GM21529 (cell line): ENCODE measurements at regions not wholly inside any gene's neighbourhood (a gene's known extent, or its start where the extent isn't known, plus 50 kb on each side); places are given as distances from the start of the nearest gene placed in this dataset.

ENCODE experiments used
- ATAC-seq: cut with Tn5 transposase; IDR thresholded peaks from one replicate; pipeline ENCODE4 v1.9.1; 2021; ENCODE audit not compliant: unreplicated experiment

DNA sequence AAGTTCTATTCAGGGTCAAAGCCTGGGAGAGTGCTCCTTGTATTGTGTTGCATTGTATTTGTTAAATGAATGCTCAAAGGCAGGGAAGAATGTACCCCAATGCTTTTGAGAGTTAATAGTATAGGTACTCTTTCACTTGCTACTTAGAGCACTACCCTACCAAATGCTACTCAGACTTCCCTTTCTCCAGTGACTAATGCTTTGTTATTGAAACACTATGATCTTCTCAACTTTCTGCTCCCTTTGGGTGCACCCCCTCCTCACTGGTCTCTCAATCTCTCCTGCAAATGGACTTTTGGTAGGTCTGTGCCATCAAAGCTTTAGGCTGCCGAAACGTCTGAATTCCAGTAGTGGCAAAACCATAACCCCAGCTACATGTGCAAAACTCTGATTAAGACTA lies 177.7 kb upstream of the AHR start:
- ATAC-seq: no peak

DNA sequence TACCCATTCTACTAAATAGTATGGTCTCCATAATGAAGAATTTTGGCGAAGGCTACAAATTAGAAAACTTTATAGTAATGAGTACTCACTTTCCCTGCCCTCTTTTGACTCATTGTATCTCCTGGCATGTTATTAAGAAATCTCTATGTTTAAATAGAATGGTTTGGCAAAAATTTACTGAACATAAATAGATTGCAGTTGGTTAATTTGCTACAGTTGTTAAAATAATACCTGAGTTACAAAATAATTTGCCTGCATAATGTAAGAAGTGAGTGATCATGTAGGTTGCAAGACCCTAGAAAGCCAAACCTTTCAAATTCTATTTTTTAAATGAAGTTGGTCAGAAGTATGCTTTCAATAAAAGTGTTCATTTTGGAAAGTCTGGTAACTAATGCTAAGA lies 176.8 kb upstream of the AHR start:
- ATAC-seq: no peak

DNA sequence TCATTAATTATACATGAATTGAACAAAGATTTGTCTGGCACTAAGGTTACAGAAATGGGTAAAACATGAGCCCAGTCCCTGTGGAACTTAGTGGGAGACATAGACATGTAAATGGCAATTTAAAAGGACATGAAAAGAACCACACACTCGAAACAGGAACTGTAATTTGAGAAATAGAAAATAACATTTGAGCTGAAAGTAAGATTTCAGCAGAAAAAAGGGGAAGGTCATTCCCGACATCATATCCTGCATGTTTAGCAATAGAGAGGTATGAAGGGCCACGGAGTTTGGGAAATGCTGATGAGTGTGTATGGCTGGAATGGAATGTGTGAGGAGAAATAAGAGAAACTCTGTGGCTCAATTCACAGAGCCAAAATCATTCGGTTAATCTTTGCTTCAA lies 175.4 kb upstream of the AHR start:
- ATAC-seq: peak; percentile 46

DNA sequence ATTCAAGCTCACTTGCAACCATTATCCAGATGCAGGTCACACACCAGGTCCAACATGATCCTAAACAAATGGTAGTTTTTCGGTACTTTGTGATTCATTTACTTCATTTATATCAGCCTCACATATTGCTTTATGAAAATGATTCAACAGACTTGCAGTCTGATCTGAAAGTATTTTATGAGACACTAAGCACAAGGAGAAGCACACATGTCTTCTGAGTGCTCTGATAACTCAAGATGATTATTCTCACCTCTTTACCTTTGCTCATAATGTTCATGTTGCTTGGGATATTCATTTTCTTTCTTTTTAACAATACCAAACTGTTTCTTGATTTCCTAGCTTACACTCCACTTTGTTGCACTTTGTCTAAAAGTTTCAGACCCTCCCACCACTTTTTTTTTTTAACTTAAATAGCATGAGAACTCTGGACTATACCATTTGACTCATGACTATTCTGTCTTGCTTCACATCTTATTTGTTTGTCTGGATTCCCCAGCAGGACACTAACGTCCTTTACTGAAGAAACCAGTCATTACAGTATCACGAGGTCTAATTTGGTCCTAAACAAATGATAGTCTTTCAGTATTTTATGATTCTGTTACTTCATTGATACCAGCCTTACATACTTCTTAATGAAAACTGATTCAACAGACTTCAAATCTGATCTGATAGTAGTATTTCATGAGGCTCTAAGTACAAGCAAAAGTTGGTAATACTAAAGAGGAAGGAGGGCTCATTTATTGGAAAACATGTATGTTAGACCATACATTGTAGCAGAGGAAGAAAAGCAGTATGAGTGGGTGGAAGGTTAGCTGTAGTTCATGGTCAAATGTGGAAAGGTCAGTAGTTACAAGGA lies 171.8 kb upstream of the AHR start:
- ATAC-seq: peak; percentile 80

DNA sequence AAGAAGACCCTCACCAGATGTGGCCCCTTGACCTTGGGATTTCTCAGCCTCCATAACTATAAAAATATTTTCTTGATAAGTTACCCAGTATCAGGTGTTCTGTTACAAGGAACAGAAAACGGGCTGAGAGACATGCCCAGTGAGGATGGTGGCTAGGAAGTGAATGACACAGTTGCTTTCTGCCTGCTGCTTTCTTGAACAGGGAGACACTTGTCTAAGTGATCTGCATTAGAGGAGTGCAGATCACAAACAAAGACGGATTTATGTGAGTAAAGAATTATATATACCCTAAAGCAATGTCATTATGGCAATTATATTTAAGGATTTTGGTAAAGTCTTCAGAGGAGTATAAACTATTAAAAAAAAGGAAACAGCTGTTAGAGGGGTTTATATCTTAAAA lies 169.2 kb upstream of the AHR start:
- ATAC-seq: no peak

DNA sequence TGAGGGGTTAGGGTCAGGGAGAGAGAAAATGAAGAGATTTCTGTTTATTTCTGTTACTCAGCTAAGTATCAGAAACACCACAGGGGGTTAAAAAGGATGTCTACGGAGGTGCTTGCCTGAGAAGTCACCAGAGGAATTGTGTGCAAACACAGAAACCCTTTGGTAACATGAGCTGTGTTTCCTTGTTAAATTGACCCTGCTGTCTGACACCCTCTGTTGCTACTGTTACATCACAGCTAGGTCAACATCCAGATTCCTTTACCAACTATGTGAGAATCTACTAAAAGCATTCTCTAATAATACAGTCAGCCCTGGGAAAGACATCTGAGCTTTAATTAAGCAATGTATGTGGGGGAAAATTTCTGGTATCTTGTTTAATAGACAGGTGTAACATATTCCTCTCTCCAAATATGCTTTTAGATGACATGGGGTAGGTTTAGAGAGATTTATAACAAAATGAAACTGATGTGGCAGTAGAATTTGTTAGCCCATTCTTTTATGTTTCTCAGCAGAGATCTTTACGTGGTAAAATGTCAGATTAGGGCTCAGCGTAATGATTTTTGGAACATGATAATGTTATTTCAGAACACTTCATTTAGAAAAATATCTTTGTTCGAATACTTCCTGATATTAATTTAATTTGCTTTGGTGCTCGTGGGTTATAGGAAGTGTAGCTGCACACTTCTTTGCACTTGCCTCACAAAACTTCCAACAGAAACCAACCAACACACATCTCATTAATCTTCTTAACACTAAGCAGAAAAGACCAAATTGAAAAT lies 168.0 kb upstream of the AHR start:
- ATAC-seq: no peak

DNA sequence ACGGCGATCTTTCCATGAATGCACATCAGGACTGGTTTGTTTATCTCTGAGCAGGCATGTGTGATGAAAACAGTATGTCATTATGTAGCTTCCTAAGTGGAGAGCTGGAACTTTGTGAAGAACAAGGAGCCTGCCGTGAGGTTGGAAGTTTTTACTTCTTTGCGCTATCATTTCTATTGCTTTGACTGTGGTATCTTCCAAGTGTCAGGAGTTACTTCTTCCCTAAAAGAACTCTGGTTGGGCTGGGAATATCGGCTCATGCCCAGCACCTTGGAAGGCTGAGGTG lies 167.4 kb upstream of the AHR start:
- no peak for ATAC-seq

DNA sequence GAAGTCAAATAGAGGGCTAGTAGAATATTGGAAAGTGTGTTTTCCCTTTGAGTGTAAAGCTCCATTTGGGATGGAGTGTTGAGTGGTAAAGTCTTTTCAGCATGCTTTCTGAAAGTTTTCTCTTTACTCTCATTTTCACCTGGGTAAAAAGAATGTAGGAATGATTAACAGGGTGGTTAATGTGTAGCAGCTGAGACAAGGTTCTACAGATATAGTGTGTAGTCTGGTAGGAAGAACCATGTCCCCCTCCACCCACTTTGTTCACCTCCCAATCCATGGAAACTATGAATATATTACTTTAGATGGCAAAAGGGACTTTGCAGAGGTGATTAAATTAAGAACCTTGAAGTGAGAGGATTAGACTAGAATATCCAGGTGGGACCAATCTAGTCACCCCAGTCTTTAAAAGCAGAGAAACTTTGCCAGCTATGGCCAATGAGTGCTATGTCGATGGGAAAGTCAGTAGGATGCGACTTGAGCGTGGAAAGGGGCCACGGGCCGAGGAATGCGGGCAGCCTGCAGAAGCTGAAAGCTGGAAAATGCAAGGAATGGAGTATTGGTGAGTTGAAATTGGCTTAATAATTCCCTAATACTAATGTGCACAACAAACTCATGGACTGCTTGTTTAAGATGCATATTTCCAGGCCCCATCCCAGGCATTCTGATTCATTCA lies 166.3 kb upstream of the AHR start:
- no peak for ATAC-seq

DNA sequence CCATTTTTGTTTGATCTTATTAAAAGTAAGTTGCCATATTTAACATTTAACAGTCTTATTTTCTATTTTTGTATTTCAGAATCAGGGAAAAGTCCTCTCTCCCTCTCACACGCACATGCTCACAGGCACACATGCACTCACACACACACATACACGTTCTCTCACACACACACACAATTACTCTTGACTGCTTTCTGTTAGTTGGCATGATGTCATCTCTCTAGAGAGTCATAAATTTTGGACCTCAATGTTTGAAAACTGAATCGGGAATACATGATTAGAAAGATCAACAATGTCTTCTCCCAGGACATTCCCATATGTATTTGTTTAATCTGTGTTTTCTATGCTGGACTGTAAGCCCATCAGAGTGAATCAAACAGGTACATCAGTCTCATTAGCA lies 165.7 kb upstream of the AHR start:
- ATAC-seq: no peak

DNA sequence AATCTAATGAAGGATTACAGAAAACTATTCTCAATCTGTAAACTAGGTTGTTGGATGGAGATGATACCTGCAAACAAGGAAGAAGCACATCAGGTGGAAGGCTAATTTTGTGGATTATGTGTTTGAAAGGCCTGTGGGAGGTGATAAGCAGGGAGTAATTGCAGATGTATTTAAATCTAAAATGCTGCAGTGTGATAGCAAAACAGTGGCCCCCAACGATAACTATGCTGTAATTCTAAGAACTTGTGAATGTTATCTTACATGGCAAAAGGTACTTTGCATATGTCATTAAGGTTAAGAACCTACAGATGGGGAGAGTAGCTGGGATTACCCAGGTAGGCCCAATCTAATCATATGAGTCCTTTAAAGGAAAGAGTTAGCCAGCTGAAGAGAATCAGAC lies 164.5 kb upstream of the AHR start:
- no peak for ATAC-seq

DNA sequence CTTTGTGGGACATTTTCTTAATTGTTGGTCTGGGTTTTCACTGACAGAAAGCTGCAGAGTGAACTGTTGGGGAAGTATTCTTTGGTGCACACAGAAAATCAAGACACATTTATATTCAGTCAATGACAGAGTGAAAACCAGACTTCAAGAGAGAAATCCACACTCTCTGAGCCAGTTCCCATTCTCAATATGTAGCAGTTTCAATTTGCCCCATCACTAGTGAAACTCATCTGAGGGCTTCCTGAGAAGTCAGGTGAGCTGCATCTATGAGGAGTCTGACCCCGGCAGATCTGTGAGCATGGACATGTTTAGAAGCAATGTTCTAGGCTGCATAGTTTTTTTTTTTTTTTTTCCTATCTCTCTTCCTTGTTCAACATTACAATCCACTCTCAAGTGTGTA lies 163.7 kb upstream of the AHR start:
- ATAC-seq: peak; percentile 95

DNA sequence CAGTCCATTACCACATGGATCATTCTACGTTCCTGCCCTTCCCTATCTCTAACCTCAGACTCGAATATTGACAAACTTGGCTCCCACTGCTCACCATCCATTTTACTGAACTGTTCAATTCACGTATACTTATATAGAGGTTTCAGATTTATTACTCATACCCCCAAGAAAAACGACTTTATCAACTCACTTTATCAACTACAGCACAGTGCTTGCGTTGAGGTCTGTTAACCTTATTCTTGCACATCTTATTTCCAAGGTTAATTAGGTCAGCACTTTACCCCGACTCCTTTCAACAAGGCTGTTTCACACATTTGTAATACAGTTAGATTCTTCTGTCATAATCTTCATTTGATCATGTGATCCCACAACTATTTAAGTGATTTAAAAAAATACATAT lies 162.3 kb upstream of the AHR start:
- ATAC-seq: no peak

DNA sequence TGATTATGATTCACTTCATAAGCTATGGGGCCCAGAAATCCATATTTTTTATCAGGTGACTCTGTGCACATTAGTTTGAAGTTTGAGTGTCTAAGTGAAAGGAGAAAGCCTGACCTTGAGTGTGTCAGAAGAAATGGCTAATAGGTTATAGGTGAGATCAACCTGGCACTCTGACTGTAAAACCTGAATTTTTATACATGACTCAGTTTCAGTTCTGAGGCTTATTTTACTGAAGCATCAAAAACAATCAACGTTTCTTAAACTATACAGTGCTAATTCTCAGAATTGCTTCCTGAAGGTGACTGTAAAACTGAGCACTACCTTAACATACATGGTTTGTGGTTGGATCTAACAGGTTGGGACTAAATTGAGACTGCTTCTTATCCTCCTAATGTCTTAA lies 159.4 kb upstream of the AHR start:
- no peak for ATAC-seq

DNA sequence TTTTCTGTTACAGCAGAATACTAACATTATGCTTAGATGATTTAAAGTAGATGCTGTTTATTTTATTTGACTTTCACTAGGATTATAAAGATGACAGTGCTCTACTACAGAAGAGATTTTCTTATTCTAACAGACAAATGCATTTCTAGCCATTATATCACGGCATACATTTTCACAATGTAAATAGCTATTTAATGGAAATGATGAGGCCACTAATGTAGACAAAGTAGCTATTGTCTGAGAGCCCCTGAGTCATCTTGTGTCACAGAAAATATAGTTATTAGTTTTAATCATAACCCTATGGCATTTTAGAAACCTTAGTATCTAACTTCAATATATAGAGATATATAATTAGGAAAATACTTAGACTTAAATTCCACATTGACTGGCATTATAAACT lies 158.0 kb upstream of the AHR start:
- no peak for ATAC-seq

DNA sequence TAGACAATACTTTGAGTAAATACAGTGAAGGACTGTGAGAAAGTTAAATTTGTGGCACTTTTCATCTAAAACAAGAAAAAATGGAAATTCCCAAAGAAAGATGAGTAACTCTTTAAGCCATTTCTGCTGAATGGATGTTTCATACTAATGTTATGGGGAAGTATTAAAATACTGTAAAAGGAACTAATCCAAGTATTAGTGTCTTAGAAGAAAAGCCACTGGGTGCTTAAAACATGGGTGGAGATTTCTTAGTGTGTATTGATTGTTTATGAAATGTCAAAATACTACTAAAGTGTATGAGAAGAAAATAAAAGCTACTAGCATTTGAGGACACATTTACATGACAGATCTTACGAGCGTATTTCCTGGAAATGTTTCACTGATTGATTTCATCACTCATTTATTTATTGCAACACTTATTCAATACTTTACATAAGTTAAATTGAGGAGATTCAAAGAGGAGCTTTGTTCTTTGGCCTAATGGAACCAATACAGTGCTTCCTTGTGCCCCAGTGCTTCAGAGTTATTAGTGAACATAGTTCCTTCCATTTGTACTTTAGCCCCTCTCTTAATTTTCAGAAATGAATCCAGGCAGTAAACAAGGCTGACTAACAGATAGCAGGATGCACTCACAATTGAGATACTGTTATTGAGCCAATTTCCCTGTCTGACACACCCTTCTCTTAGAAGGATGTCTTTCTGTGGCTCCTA lies 155.5 kb upstream of the AHR start:
- ATAC-seq: no peak

DNA sequence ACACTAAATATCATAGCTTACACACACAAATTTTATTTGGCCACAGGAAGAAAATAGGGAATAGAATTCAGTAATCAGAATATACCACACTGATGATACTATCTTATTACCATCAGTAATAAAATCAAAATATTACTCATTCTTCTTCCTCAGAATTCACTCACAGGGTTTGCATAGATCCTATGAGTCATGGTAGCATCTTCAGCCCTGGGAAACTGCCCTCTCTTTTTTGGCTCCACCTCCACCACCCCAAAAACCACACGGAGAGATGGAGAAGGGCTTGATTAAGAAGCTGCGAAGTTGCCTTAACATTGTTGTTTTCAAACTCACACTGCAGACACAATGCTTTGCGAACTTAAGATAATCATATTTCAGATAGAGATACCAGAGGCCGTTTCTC lies 154.1 kb upstream of the AHR start:
- ATAC-seq: no peak

DNA sequence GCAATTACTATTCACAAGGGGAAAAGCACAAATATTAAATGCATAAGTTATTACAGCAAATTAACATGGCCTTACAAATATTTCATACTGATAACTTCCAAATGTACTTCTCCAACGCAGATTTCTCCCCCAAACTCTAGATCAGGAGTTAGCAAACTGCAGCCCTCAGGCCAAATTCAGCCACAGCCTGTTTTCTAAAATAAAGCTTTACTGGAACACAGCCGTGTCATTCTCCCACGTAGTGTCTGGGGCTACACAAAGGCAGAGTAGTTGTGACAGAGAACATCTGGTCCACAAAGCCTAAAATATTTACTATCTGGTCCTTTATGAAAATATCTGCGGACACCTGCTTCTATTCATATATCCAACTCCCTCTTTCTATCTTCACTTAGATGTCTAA lies 151.8 kb upstream of the AHR start:
- no peak for ATAC-seq

DNA sequence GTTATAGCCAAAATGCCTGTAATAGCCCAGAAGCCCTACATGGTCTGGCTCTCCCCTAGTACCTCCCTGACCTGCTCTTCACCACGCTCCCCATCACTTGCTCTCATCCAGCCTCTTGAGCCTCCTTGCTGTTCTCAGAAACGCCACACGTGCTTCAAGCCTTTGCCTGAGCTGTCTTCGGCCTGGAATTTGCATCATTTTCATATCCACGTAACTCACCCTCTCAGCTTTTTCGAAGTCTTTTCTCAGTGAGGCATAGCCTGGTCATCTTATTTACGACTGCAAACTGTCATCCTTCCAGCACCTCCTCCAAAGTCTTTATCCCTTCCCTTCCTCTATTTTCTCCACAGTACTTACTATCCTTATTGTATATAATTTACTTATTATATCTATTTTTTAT lies 151.0 kb upstream of the AHR start:
- no peak for ATAC-seq

DNA sequence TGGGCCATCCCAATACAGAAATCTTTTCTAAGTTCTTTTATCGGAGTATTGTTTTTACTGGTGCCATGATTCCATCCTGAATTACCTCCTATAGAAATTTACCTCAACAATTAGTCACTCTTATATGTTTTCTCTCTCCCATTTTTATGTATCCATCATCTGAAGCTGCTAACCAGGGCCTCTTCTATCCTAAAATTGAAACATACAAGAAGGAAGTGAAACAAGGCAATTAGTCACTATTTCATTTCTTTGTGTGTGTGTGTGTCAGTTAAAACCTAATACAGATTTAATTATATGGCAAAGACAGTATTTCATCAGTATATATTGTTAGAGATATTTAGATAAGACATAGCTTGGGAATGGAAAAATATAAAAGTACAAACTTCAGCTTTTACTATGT lies 148.4 kb upstream of the AHR start:
- ATAC-seq: peak; percentile 71

DNA sequence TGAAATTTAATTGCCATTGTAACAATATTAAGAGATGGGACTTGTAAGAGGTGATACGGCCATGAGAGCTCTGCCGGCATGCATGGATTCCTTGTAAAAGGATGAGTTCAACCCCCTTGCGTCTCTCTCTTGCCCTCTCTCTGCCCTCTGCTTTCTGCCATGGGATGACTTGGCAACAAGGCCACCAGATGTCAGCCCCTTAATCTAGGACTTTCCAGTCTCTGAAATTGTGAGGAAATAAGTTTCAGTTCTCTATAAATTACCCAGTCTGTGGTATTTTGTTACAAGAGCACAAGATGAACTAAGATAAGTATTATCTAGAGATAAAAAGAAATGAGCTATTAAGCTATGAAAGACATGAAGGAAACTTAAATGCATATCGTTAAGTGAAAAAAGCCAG lies 145.7 kb upstream of the AHR start:
- peak; percentile 49 for ATAC-seq

DNA sequence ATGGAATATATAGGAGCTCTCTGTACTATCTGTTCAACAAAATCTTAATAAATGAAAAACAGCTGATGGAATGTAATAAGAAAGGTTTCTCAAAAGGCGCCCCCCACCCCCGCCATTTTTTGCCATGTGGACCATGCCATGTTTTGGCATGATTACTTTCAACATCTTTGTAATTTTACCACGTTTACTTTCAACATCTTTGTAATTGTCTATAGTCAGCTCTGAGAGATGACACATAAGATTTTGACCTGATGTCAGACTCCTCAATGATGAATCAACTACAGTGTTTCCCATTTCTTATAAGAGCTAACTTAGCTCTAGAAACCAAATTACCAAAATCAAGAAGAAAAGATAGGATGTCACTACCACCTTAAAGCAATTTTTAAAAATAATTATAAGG lies 144.9 kb upstream of the AHR start:
- ATAC-seq: no peak

DNA sequence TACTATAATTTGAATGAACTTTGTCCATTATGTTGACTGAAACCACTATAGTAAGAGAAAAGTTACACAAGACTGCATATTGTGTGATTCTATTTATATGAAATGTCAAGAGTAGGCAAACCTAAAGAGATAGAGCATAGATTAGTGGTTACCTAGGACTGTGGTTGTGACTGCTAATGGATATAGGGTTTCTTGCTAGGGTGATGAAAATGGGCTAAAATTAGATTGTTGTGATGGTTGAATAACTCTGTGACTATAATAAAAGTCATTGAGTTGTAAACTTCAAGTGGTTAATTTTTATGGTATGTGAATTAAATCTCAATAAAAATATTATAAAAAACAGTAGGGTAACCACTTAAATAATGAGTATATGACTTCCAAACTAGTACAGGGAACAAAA lies 142.9 kb upstream of the AHR start:
- no peak for ATAC-seq
